Epithelial cell of esophagus (primary cell): ENCODE measurements at regions not wholly inside any gene's neighbourhood (a gene's known extent, or its start where the extent isn't known, plus 50 kb on each side); places are given as distances from the start of the nearest gene placed in this dataset.

Experiments used
- DNase-seq: peaks from one replicate; pipeline ENCODE4 v3.0.0; 2010; ENCODE audit warnings: low read depth
- H3K4me3 ChIP-seq: 2 replicates; pipeline ENCODE4 v1.5.1; 2011; ENCODE audit warnings: mild to moderate bottlenecking, low read length, control low read depth
- CTCF ChIP-seq: IDR thresholded peaks from 2 replicates; pipeline ENCODE4 v1.5.1; 2011; ENCODE audit warnings: low read depth, mild to moderate bottlenecking, low read length, control low read depth, inconsistent platforms; ENCODE audit not compliant: insufficient read depth; ENCODE audit errors: missing control alignments

GRCh38 chr4:36489798-36490197 is 208.4 kb downstream of the DTHD1 start:
- DNase-seq, result no peak
- TF ChIP-seq CTCF, result no peak
- H3K4me3 ChIP-seq, result no peak overlapping the region

GRCh38 chr4:36492041-36492440 is 210.6 kb downstream of the DTHD1 start:
- no peak overlapping the region for H3K4me3 ChIP-seq
- TF ChIP-seq CTCF, result no peak
- DNase-seq, result no peak

- DNase-seq, result no peak
- no peak overlapping the region for H3K4me3 ChIP-seq
- TF ChIP-seq CTCF, result no peak
Measured at GRCh38 chr4:36492590-36492989, 211.2 kb downstream of the DTHD1 start.

DNA sequence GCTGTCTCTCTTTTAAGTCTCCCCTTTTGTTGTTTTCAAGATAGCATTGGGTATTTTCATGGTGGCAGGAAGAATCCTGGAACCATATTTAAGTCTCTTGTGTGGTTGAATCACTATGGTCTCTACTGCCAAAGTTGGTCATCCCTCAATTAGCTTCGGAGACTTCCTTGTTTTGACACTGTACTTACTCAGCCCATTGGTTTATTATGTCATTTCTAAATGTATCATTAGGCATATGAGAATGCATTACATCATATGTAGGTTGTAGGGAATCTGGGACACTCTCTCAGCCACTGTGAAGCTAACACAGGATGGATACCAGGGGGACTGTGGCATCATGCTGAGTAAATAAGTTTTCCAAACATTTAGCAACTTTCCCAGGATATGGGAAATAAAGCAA is 211.8 kb downstream of the DTHD1 start:
- no peak overlapping the region for H3K4me3 ChIP-seq
- TF ChIP-seq CTCF, result no peak
- no peak for DNase-seq

GRCh38 chr4:36494016-36494415 is 212.6 kb downstream of the DTHD1 start:
- no peak overlapping the region for H3K4me3 ChIP-seq
- no peak for DNase-seq
- TF ChIP-seq CTCF, result no peak

GRCh38 chr4:36494747-36495146 is 213.3 kb downstream of the DTHD1 start:
- no peak for TF ChIP-seq CTCF
- no peak for DNase-seq

GRCh38 chr4:36502350-36502749 is 220.9 kb downstream of the DTHD1 start:
- TF ChIP-seq CTCF, result no peak
- DNase-seq, result peak; percentile 58
- no peak overlapping the region for H3K4me3 ChIP-seq

More at GRCh38 chr4:36494747-36495146, 213.3 kb downstream of the DTHD1 start:
- H3K4me3 ChIP-seq, result no peak overlapping the region
